Renal cortex interstitium (tissue), 11 donors: ENCODE measurements at regions not wholly inside any gene's neighbourhood (a gene's known extent, or its start where the extent isn't known, plus 50 kb on each side); places are given as distances from the start of the nearest gene placed in this dataset.

Experiments
- DNase-seq, 11 donors: peaks; one replicate each; pipeline ENCODE4 v3.0.0-alpha.2; 2013; ENCODE audit warnings: low read depth in 9 of 11, low spot score in 4 of 11; ENCODE audit errors: extremely low read depth in 1 of 11

- DNase-seq, result no peak
Measured at GRCh38 chr5:158644301-158644700, 455.4 kb downstream of the EBF1 start.

- no peak for DNase-seq
Measured at GRCh38 chr5:158643840-158644239, 455.9 kb downstream of the EBF1 start.

DNA sequence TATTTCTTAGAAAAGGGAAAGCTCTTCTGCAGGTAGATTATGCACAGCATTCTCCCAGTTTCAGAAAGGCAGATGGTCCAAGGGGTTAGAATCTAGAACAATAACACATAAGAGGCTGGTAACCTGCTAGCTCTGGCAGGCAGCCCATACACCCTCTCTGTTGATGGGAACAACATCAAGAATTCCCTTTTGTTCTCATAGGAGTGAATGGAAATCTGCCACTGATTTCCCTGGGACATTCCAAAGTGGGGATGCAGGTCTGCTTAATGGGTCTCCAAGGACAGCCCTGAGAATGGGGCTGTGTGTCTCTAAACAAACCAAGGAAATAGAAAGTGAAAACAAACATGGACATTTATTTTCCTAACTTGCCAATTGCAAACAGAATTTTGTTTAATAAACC is 456.8 kb downstream of the EBF1 start:
- DNase-seq, result no peak

DNA sequence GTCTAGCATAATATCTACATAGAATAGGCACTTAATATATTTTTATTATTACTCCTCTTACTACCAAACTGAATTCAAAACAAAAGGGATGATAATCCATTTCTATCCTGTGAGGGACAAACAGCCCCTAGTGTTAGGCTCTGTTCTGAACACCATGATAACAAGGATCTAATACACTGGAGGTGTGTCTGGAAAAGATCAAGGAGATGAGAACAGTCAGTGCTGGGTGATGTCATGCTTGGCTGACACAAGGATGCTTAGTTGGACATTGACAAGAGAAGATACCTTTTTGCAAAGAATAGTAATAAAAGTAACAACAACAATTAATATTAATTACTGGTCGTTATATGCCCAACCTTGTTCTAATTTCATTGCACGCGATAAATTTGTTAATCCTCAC is 458.7 kb downstream of the EBF1 start:
- DNase-seq, result no peak

- DNase-seq, result no peak
Measured at GRCh38 chr5:158640593-158640980, 459.1 kb downstream of the EBF1 start.

- DNase-seq, result no peak
Measured at GRCh38 chr5:158639881-158640592, 459.7 kb downstream of the EBF1 start.

DNA sequence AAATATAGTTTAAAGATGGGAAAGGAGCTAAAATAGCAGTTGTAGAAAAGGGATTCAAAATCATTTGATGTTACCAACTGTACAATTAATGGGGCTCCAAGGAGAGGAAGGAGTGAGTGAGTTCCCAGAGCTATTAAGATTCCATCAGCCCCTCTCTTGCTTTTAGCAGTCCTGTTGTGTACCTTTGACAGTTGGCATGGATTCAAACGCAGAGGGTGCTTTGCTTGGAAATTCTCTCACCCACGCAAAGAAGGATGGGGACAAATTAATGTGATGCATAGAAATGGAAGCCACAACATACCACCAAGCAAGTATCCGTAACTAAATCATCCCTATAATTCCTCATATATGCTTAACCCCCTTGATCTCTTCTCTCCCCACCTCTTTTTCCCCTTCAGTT is 461.3 kb downstream of the EBF1 start:
- no peak for DNase-seq

DNA sequence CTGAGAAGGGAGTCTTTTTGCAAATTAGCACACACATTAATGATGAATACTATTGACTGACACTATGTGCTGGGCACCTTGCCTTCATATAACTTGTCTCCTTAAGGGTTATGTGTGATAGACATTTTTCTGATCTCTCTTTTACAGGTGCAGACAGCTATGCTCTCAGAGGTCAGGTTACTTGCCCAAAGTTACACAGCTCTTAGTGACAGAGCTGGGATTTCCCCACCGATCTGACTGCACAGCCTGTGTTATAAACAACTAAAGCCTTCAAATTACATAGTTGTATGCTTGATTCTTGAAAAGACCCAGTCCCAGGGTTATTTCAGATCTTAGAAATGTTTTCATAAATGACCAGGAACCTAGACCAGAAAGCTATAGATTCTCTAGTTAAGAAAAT is 462.7 kb downstream of the EBF1 start:
- no peak for DNase-seq

DNA sequence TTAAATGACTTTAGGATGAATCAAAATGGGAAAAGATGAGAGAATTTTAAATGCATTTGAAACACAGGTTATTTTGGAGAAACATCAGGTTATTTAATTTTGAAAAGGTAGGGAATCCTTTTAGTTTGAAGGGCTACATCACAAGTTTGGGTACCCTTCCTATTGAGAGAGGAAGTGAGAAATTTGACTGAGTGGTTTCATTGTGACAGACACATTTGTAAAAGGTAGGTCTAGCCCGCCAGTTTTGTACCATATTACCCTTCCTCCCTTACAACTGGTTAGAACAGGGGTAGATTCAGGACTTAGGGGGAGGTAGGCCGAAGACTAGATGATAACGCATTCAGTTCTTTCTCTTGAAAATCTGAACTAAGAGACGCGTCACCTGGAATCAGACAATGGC is 464.2 kb downstream of the EBF1 start:
- DNase-seq, result no peak

DNA sequence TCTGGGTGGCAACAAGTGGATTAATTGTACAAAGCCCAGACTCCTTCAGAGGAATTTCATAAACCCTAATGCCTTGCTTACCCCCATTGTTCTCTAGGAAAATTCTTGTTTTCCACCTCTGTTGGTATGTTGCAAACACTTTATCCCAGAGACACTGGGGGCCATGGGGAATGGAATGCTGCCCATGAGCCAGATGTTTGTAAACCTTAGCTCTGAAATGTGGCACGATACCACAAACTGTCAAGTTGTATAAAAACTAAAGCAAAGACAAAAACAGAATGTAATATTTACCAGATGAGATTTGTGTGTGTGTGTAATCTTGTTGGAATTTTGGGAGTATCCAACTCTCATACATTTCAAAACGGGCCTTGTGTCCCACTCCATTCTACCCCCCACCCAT is 465.0 kb downstream of the EBF1 start:
- DNase-seq, result no peak

DNA sequence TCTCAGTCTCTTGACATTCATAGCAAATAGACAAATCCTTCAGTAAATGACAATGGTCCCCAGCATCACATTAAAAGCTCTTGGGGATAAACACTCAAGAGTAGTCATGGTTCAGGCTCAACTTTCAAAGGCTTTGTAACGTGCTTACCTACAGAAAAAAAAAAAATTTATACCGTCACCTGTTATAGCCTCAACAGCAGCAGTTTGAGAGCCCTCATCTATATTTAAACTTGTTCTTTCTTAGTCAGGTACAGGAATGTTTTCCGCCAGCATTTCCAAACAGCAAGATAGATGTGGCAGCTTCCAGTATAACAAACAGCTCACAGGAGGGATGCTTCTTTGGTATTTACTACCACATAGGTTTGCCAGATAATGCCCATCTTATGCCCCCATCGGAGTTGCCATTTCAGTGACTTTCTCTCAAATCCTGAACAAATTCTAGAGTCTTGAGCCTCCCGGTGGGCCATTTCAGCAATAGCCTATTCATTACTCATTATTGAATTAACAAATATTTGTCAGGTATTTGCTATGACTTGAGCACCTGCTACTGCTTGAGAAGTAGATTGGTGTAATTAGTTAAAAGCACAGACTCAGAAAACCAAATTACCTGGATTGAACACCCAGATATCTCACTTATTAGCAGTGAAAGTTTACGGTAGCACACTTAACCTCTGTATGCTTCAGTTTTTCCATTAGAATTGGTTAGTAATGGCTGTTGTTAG is 470.0 kb downstream of the EBF1 start:
- DNase-seq, result no peak

DNA sequence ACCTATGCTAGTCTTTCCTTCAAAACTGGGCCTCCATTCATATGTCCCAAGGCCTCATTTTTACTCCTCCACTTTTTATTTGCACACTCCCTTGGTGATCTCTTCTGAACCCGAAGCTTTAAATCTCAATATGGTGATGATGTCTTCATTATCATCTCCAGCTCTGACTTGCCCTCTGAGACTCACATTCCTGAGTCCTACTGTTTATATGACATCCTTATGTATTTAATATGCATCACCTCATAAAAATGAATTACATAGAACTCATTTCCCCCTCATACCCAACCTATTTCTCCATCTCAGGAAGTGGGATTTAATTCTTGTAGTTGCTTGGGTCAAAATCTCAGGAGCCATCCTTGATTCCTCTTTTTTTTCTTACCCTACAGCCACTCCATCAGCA is 473.0 kb downstream of the EBF1 start:
- no peak for DNase-seq

DNA sequence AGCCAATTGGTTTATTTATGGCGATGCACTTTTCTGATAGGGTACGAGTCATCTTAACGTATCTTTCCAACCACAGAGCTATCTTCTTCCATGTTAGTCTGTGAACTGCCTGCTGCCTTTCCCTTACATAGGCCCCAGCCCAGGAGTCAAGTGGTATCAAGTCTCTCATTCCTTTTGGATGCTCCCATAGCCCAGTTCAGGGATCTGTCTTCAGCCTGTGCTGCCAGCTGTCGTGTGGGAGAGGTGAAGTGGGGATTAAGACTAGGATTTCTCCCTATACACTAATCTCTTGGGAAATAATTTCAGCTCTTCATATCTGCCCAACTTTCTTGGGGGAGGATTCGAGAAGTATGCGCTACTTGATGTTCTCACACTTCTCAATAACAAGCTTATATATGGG is 475.7 kb downstream of the EBF1 start:
- DNase-seq, result no peak

DNA sequence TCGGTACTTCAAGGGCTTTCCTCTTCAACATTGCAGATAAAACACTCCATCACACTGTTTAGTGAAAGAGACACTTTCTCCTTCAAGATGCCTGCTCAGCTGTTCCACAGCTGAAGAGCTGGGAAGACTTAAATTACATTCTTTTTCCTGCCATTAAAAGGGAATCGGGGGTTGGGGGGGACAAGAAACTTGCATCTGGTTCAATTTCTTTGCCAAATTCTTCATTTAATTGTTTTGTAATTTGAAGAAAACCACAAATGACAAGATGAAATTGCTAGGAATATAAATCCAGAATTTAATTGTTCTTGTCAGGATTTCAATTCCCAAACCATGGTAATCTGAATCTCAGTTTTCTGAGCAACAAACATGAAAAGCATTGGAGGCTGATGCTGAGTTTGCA is 478.3 kb downstream of the EBF1 start:
- DNase-seq, result no peak

DNA sequence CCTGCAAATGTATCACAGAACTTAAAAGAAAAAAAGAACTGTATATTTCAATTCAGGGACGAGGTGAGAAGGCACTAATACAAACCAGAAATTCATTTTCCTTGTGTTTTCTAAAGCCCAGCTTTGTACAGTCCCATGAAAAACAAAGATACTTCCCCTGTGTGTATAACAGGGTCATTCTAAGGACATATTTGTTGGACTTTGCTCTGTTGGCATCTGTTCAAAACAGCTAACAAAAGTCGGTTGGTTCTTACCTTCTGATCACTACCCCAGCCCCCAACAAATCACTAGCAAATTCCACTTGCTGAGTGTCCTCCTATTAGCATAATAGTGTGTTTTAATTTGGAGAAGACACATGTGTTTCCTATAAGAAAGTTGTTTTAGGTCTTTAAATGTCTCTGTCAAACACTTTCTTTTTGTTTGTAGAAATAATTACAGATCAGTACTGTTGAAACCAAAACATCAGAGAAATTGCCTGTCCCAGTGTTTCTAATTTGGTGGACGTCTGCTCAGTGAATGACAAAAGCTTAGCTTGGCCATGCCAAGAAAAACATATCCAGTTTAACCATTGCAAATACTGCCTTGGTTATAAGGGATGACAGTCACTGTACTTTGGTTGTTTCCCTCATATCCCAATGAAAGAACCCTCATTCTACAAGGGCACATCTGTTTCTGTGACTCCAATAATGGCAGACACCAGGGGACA is 480.5 kb downstream of the EBF1 start:
- DNase-seq, result no peak

DNA sequence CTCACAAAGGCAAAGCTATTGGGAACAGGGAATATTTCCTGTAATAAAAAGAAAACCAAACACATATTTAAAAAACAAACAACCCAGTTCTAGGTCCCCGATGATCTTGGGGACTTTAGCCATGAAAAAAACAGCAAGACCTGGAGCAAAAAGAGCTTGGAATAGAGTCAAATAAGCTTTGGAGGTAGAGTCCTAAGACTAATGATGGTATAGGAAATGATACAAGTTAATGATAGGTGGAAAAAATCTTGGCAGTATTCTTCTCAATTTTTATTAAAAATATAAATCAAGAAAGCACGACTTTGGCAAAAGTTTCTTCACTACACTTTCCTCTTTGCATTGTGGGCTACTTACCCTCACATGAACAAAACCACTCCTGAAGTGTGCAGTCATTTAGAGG is 481.5 kb downstream of the EBF1 start:
- no peak for DNase-seq

GRCh38 chr5:158616707-158617106 is 483.0 kb downstream of the EBF1 start:
- no peak for DNase-seq

GRCh38 chr5:158614951-158615350 is 484.8 kb downstream of the EBF1 start:
- no peak for DNase-seq

DNA sequence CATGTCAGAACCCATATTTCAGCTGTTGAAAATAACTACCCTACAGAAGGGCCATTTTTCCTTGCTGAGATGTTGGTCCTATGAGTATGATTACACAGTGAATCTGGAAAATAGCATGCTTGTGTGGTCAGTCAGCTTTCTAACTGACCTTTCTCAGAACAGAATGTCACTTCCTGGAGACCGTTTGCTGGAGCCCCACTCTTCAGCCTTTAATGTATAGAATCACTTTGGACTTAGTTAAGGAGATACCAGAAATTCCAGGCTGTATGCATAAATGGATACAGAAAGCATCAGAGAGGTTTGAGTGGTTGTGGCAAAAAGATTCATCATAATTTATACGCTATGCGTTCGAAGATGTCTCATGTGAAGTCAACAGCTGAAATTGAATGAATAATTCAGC is 488.1 kb downstream of the EBF1 start:
- DNase-seq, result no peak

DNA sequence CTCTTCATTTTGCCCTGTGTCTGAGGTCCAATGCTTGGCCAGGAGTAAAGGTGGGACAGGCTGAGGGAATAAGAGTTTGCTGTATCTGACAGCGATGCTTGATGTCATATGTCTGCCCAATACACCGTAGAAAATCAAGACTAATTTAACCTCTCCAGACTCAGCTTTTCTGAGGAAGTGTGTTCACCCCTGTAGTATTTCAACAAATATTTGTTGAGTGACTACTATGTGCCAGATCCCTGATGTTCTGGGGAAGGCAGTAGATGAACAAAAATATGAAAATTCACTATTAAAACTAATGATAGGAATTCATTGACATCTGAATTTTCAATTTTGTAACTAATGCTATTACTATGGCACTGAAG is 489.7 kb downstream of the EBF1 start:
- no peak for DNase-seq
